Activated CD8-positive, alpha-beta memory T cell treated with anti-CD3 and anti-CD28 coated beads, Interleukin-2, amount 50 U/mL, for 48 hours (primary cell): ENCODE measurements at regions not wholly inside any gene's neighbourhood (a gene's known extent, or its start where the extent isn't known, plus 50 kb on each side); places are given as distances from the start of the nearest gene placed in this dataset.
"Not testable (repeated sequence)": the region's sequence is repeated elsewhere in the genome, so short reads cannot be mapped to it uniquely, and the experiment has no call there.

Experiments used
- DNase-seq: peaks from one replicate; pipeline ENCODE4 v3.0.0-alpha.2; 2020

DNA sequence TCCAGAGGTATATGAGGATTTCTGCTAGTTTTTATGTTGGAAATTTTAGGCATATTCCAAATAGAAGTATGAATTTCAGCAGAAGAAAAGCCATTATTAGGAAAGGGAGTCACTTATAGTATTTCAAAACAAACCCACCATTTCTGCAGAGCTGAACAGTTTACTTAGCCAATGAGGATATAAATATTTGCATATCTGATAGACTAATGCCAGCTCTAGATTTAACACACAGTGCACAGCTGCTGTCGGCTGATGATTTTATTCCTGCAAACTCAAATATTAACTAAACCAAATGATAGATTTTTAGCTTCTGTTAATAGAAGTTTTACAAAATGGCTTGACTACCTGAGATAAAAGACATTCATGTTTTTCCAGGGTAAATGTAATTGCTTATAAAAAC lies 375.8 kb upstream of the FANCL start:
- DNase-seq: no peak

GRCh38 chr2:58614219-58614618 lies 373.1 kb upstream of the FANCL start:
- DNase-seq: no peak

- no peak for DNase-seq
These were observed 371.8 kb upstream of the FANCL start for GRCh38 chr2:58612973-58613372.

GRCh38 chr2:58609326-58609725 lies 368.2 kb upstream of the FANCL start:
- DNase-seq: no peak

GRCh38 chr2:58608146-58608545 lies 367.0 kb upstream of the FANCL start:
- DNase-seq: no peak

- no peak for DNase-seq
These were observed 366.3 kb upstream of the FANCL start for GRCh38 chr2:58607448-58607847.

DNA sequence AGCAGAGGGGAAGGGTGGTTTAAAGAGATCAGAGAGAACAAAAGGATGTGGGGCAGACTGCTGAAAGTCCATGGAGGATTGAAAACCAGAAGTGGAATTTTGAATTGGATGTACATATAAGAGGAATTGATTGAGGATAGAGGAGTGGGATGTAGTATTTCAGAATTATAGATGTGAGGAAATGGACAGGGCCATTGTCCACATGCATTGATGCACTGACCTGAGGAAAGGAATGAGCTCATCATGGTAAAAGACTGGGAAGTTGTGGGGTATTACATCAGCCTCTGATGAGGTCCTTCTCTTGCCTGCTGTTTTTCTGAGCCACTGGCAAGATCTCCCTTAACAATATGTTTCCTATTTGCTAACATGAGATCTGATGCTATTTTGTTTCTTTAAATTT lies 365.7 kb upstream of the FANCL start:
- DNase-seq: no peak

DNA sequence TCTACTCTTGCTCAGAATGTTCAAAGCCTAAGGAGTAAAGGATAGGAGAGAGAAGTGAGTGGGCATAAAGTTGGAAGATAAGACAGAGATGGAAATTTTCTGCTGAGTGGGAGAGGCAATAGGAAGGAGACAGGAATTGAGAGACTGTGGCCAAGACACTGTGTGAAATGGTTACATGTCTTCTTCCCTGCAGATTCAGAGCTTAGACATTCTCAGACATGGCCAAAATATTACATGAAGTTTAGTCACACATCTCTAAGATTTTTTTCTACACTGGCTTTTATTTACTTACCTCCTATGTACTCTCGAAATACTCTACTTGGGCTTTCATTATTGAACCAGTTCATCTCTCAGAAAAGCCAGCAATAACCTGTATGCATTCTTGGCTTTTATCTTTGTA lies 363.0 kb upstream of the FANCL start:
- no peak for DNase-seq

GRCh38 chr2:58601017-58601416 lies 359.9 kb upstream of the FANCL start:
- DNase-seq: no peak

- no peak for DNase-seq
These were observed 357.0 kb upstream of the FANCL start for GRCh38 chr2:58598171-58598570.

DNA sequence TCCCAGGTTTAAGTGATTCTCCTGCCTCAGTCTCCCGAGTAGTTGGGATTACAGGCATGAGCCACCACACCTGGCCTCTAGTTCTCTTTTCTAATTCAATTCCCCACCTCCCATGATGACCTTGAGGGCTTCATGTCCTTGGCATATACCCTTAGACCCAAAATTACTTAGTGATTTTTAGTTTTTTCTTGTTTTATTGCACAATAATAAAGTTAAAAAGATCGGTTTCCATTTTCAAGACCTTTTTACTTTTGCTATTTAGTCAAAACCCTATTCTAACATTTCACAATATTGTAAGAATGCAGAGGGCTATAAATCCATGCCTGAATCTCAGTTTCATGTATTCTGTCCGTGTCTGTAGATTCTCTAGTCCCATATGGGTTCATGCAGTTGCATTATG lies 354.6 kb upstream of the FANCL start:
- no peak for DNase-seq

GRCh38 chr2:58594762-58595161 lies 353.6 kb upstream of the FANCL start:
- DNase-seq: no peak

GRCh38 chr2:58594175-58594574 lies 353.1 kb upstream of the FANCL start:
- DNase-seq: no peak

DNA sequence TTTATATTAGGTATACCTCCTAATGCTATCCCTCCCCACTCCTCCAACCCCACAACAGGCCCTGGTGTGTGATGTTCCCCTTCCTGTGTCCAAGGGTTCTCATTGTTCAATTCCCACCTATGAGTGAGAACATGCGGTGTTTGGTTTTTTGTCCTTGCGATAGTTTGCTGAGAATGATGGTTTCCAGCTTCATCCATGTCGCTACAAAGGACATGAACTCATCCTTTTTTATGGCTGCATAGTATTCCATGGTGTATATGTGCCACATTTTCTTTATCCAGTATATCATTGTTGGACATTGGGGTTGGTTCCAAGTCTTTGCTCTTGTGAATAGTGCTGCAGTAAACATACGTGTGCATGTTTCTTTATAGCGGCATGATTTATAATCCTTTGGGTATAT lies 345.1 kb upstream of the FANCL start:
- not testable (repeated sequence) for DNase-seq

GRCh38 chr2:58585233-58585632 lies 344.1 kb upstream of the FANCL start:
- DNase-seq: no peak

GRCh38 chr2:58584606-58585118 lies 343.5 kb upstream of the FANCL start:
- DNase-seq: no peak

GRCh38 chr2:58578276-58578675 lies 337.2 kb upstream of the FANCL start:
- no peak for DNase-seq

GRCh38 chr2:58574873-58575272 lies 333.7 kb upstream of the FANCL start:
- no peak for DNase-seq

GRCh38 chr2:58572731-58573130 lies 331.6 kb upstream of the FANCL start:
- DNase-seq: no peak

DNA sequence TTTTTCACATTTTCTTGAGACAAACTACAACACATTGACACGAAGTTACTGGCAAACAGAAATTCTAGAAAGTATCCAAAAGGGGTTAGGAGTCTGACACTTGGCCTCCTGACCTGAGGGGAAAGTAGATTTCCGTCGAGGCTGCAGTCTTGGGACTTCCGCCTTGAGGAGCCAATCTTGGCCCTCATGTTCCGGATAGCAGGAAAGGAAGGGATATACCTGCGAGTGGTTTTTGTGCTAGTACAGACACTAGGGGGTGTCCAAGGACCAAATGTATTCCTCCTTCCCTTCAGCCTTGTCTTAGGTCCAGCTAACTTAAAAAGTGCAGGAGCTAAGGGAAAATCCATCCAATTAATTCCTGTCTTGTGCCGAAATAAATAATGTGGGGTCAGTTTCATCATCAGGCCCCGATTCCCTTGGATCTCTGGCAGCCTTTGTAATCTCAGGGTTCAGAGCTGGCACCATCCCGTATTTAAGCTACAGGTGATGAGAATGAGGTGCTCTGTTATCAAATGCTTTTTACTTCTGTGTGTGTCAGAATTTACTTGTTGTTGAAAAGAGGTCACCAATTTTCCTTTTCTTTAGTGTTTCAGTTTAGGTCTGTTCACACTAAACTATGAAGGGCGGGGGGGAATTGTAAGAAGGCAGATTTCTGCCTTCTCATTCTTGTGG lies 330.2 kb upstream of the FANCL start:
- no peak for DNase-seq

GRCh38 chr2:58569475-58570185 lies 328.5 kb upstream of the FANCL start:
- DNase-seq: no peak

- DNase-seq: no peak
These were observed 327.8 kb upstream of the FANCL start for GRCh38 chr2:58568901-58569300.

GRCh38 chr2:58562276-58562675 lies 321.2 kb upstream of the FANCL start:
- no peak for DNase-seq

GRCh38 chr2:58560531-58560930 lies 319.4 kb upstream of the FANCL start:
- no peak for DNase-seq

- DNase-seq: no peak
These were observed 317.8 kb upstream of the FANCL start for GRCh38 chr2:58558881-58559280.
